Mesenteric fat pad (tissue), 1 donor: ENCODE measurements at regions not wholly inside any gene's neighbourhood (a gene's known extent, or its start where the extent isn't known, plus 50 kb on each side); places are given as distances from the start of the nearest gene placed in this dataset.

Source experiments
- DNase-seq: peaks from one replicate; pipeline ENCODE4 v3.0.0-alpha.2; 2020; ENCODE audit warnings: low spot score
- donor health status: DM: yes; HTN: yes; CAD: no.

GRCh38 chr13:95497381-95497807 is 55.1 kb upstream of the CLDN10 start:
- DNase-seq, result no peak

- no peak for DNase-seq
Observed at GRCh38 chr13:95498886-95499285, 53.6 kb upstream of the CLDN10 start.

GRCh38 chr13:95499811-95500712 is 52.5 kb upstream of the CLDN10 start:
- no peak for DNase-seq

- DNase-seq, result no peak
Observed at GRCh38 chr13:95502216-95502615, 50.3 kb upstream of the CLDN10 start.
